Thymus (tissue), 11 donors: ENCODE measurements at regions not wholly inside any gene's neighbourhood (a gene's known extent, or its start where the extent isn't known, plus 50 kb on each side); places are given as distances from the start of the nearest gene placed in this dataset.

ENCODE experiments used
- DNase-seq, 9 donors: peaks; one replicate each; pipeline ENCODE4 v3.0.0-alpha.2; 2013; ENCODE audit warnings: low spot score in 9 of 9, low read depth in 6 of 9, missing footprints in 1 of 9
- H3K27ac ChIP-seq, 2 donors: one replicate each; pipeline ENCODE4 v1.5.1; 2013; ENCODE audit warnings: control low read depth in 1 of 2, low read depth in 1 of 2, low read length in 1 of 2, mild to moderate bottlenecking in 1 of 2, moderate library complexity in 1 of 2
- H3K27me3 ChIP-seq, 2 donors: one replicate each; pipeline ENCODE4 v1.5.1; 2013; ENCODE audit warnings: low read length in 1 of 2; ENCODE audit not compliant: control insufficient read depth in 2 of 2, insufficient read depth in 1 of 2
- H3K36me3 ChIP-seq, 2 donors: one replicate each; pipeline ENCODE4 v1.5.1; 2013; ENCODE audit warnings: low read length in 1 of 2, mild to moderate bottlenecking in 1 of 2, moderate library complexity in 1 of 2; ENCODE audit not compliant: control insufficient read depth in 2 of 2, insufficient read depth in 2 of 2
- H3K4me1 ChIP-seq, 2 donors: one replicate each; pipeline ENCODE4 v1.5.1; 2013; ENCODE audit warnings: low read length in 2 of 2; ENCODE audit not compliant: control insufficient read depth in 2 of 2, insufficient read depth in 2 of 2
- H3K4me3 ChIP-seq, 2 donors: one replicate each; pipeline ENCODE4 v1.5.1; 2013; ENCODE audit warnings: low read length in 2 of 2, control low read depth in 1 of 2, mild to moderate bottlenecking in 1 of 2
- H3K9me3 ChIP-seq, 2 donors: one replicate each; pipeline ENCODE4 v1.5.1; 2013; ENCODE audit warnings: low read length in 1 of 2, mild to moderate bottlenecking in 1 of 2; ENCODE audit not compliant: control insufficient read depth in 2 of 2, insufficient read depth in 1 of 2
- WGBS: extraction: QIAGEN DNeasy Blood & Tissue Kit; methylation state at CpG from one replicate; pipeline ENCODE4 v1.1.7; 2013; 5-methylcytosine and 5-hydroxymethylcytosine counted together
- donor health status: healthy.

GRCh38 chr7:54476609-54477008, 65.6 kb upstream of the VSTM2A start:
- 91% methylated on average over 1 of the region's 1 CpG for WGBS
- H3K27ac ChIP-seq = no peak overlapping the region
- DNase-seq = no peak
- no peaks in the 10 kb centered on the region for H3K36me3 ChIP-seq
- H3K27me3 ChIP-seq = no peaks in the 10 kb centered on the region
- H3K4me1 ChIP-seq = no peaks in the 10 kb centered on the region
- H3K4me3 ChIP-seq = no peak overlapping the region
- no peaks in the 10 kb centered on the region for H3K9me3 ChIP-seq

- H3K9me3 ChIP-seq = no peaks in the 10 kb centered on the region
Observed at GRCh38 chr7:54477083-54477482, 65.1 kb upstream of the VSTM2A start.

GRCh38 chr7:54483523-54483922, 58.7 kb upstream of the VSTM2A start:
- H3K9me3 ChIP-seq = no peaks in the 10 kb centered on the region
- 78% methylated on average over 3 of the region's 3 CpGs for WGBS
- no peak overlapping the region for H3K27ac ChIP-seq
- H3K4me1 ChIP-seq = no peaks in the 10 kb centered on the region
- H3K27me3 ChIP-seq = no peaks in the 10 kb centered on the region
- H3K4me3 ChIP-seq = no peak overlapping the region
- no peaks in the 10 kb centered on the region for H3K36me3 ChIP-seq
- DNase-seq = no peak

More at GRCh38 chr7:54477083-54477482, 65.1 kb upstream of the VSTM2A start:
- Histone ChIP-seq H3K27me3 (no peaks in the 10 kb centered on the region), H3K36me3 (no peaks in the 10 kb centered on the region), H3K4me1 (no peaks in the 10 kb centered on the region), H3K27ac (no peak overlapping the region), H3K4me3 (no peak overlapping the region)
- 95% methylated on average over 1 of the region's 1 CpG for WGBS
- no peak for DNase-seq

- H3K27me3 ChIP-seq = no peaks in the 10 kb centered on the region
- no peak for DNase-seq
- H3K9me3 ChIP-seq = no peaks in the 10 kb centered on the region
- H3K4me3 ChIP-seq = no peak overlapping the region
- no peaks in the 10 kb centered on the region for H3K36me3 ChIP-seq
- H3K4me1 ChIP-seq = no peaks in the 10 kb centered on the region
- WGBS = 82% methylated on average over 1 of the region's 1 CpG
- no peak overlapping the region for H3K27ac ChIP-seq
Observed at GRCh38 chr7:54485044-54485443, 57.1 kb upstream of the VSTM2A start.
